Naive thymus-derived CD4-positive, alpha-beta T cell (primary cell): ENCODE measurements at regions not wholly inside any gene's neighbourhood (a gene's known extent, or its start where the extent isn't known, plus 50 kb on each side); places are given as distances from the start of the nearest gene placed in this dataset.
"Not testable (repeated sequence)": the region's sequence is repeated elsewhere in the genome, so short reads cannot be mapped to it uniquely, and the experiment has no call there.

Source experiments
- ATAC-seq: fragments of 150-1000 bp; cut with Tn5 transposase; 2 replicates; pipeline ENCODE4 v1.10.0; 2021; ENCODE audit warnings: mild to moderate bottlenecking, moderate library complexity
- CTCF ChIA-PET: fragments of 350-600 bp; sonication (Branson Sonifier 250); formaldehyde crosslinking; loops from one replicate; lab custom pipeline; 2021; ENCODE audit warnings: antibody characterized with exemption; lab: Charles Lee
- POLR2A ChIA-PET: fragments of 350-600 bp; sonication (Branson Sonifier 250); formaldehyde crosslinking; loops from one replicate; lab custom pipeline; 2021; ENCODE audit warnings: antibody characterized with exemption, inconsistent platforms; lab: Charles Lee
- DNase-seq, 9 donors: peaks; one replicate each; pipeline versions ENCODE4 v3.0.0 to v3.0.0-alpha.2; 2020 to 2022; ENCODE audit warnings: mixed read lengths in 1 of 9
- H3K27ac ChIP-seq: one replicate; pipeline ENCODE4 v1.7.0; 2013; ENCODE audit warnings: mild to moderate bottlenecking, low read depth, low read length, moderate library complexity
- H3K27me3 ChIP-seq, 2 donors: one replicate each; pipeline ENCODE4 v1.7.0; 2013; ENCODE audit warnings: low read length in 2 of 2, mild to moderate bottlenecking in 2 of 2, moderate library complexity in 2 of 2; ENCODE audit not compliant: control insufficient read depth in 2 of 2, insufficient read depth in 2 of 2
- H3K36me3 ChIP-seq, 3 experiments: 1 replicate in 2 of 3; 2 replicates in 1 of 3; pipeline ENCODE4 v1.7.0; 2013; ENCODE audit warnings: low read length in 3 of 3, mild to moderate bottlenecking in 3 of 3, moderate library complexity in 1 of 3; ENCODE audit not compliant: insufficient read depth in 3 of 3, control insufficient read depth in 2 of 3
- H3K4me1 ChIP-seq, 2 donors: one replicate each; pipeline ENCODE4 v1.7.0; 2013; ENCODE audit warnings: low read length in 2 of 2, mild to moderate bottlenecking in 2 of 2, moderate library complexity in 1 of 2; ENCODE audit not compliant: control insufficient read depth in 2 of 2, insufficient read depth in 2 of 2
- H3K4me3 ChIP-seq: 2 replicates; pipeline ENCODE4 v1.7.0; 2013; ENCODE audit warnings: mild to moderate bottlenecking, low read length
- H3K9me3 ChIP-seq, 3 experiments: 1 replicate in 2 of 3; 2 replicates in 1 of 3; pipeline ENCODE4 v1.7.0; 2013; ENCODE audit warnings: low read length in 3 of 3; ENCODE audit not compliant: control insufficient read depth in 2 of 3
- H3K27ac Mint-ChIP-seq, 9 donors: one replicate each; pipeline ENCODE4 v1.8.0; 2020 to 2022; ENCODE audit warnings: mixed read lengths in 9 of 9, mild to moderate bottlenecking in 8 of 9, moderate library complexity in 5 of 9, inconsistent platforms in 2 of 9
- H3K27me3 Mint-ChIP-seq, 5 donors: one replicate each; pipeline ENCODE4 v1.8.0; 2021 to 2022; ENCODE audit warnings: mixed read lengths in 5 of 5, mild to moderate bottlenecking in 1 of 5
- H3K36me3 Mint-ChIP-seq, 5 donors: one replicate each; pipeline ENCODE4 v1.8.0; 2020 to 2022; ENCODE audit warnings: mixed read lengths in 5 of 5, mild to moderate bottlenecking in 3 of 5, inconsistent platforms in 1 of 5
- H3K4me1 Mint-ChIP-seq, 7 donors: one replicate each; pipeline ENCODE4 v1.8.0; 2020 to 2022; ENCODE audit warnings: mixed read lengths in 7 of 7, mild to moderate bottlenecking in 3 of 7, inconsistent platforms in 1 of 7
- H3K4me3 Mint-ChIP-seq, 10 donors: one replicate each; pipeline ENCODE4 v1.8.0; 2020 to 2022; ENCODE audit warnings: mild to moderate bottlenecking in 10 of 10, mixed read lengths in 10 of 10, moderate library complexity in 6 of 10, inconsistent platforms in 2 of 10
- H3K9me3 Mint-ChIP-seq, 11 donors: one replicate each; pipeline ENCODE4 v1.8.0; 2020 to 2022; ENCODE audit warnings: mixed read lengths in 11 of 11, mild to moderate bottlenecking in 4 of 11, inconsistent platforms in 1 of 11, moderate library complexity in 1 of 11
- intact Hi-C, 2 donors: fragments of 100-400 bp; cut with micrococcal nuclease; formaldehyde crosslinking; loops; one replicate each; pipeline ENCODE4 v1.15.1; 2023

DNA sequence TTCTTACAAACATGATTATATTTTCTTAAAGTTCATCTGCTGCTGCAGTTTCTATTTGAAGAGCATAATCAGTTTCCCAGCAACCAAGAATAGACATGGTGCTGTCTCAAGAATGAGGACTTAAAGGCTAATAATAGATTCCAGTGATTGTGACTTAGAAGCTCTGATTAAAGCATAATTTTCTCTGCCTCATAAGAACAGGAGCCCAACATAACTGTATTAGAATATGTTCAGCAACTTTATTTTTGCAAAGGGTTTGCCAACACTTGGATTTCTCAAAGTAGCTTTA is 156.9 kb downstream of the SPATA31A6 start:
- H3K9me3 ChIP-seq, intact Hi-C loops, H3K36me3 ChIP-seq, H3K27ac Mint-ChIP-seq, H3K27me3 ChIP-seq, H3K36me3 Mint-ChIP-seq, H3K27me3 Mint-ChIP-seq, ATAC-seq, CTCF ChIA-PET, H3K4me3 Mint-ChIP-seq, POLR2A ChIA-PET, H3K4me3 ChIP-seq, H3K4me1 Mint-ChIP-seq, H3K9me3 Mint-ChIP-seq, H3K4me1 ChIP-seq, H3K27ac ChIP-seq, DNase-seq: not testable (repeated sequence)

DNA sequence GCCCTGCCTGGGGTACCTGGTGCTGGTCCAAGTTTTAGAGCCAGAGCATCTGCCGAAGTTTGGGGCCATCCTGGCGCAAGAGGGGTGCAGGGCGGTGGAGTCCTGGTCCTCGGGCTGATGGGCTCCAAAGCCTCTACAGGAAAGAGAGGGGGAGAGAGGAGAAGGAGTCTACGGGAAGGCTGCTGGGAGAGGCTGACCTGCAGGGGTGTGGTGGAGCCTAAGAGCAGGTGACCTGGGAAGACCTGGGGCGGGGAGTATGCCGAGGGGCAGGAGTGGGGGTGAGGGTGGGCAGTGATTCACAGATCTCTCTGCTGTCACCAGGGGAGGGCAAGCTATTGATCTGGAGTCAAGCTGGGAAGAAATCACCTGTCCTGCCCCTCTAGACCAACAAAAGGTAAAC is 158.4 kb downstream of the SPATA31A6 start:
- H3K4me1 ChIP-seq, H3K4me1 Mint-ChIP-seq, DNase-seq, H3K27ac ChIP-seq, H3K27me3 Mint-ChIP-seq, CTCF ChIA-PET, H3K36me3 ChIP-seq, H3K36me3 Mint-ChIP-seq, H3K9me3 ChIP-seq, intact Hi-C loops, H3K9me3 Mint-ChIP-seq, H3K4me3 ChIP-seq, H3K27me3 ChIP-seq, POLR2A ChIA-PET, ATAC-seq, H3K4me3 Mint-ChIP-seq, H3K27ac Mint-ChIP-seq: not testable (repeated sequence)

DNA sequence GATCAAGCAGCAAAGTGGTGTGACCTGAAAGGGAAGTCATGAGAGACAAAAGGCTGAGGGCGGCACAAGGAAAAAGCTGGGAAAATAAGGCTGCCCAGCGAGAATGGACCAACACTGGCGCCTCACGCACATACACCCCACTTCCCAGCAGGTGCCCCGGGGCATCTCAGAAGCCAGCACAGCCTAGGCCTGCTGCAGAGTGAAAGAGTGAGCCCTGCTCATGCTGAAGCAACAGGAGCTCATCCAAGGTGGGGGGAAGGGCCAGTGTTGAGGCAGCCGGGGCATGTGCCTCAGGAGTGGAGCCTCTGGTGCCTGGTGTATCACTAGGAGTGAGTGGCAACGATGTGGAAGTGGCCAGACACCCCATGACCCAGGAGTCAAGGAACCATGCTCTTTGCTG is 158.8 kb downstream of the SPATA31A6 start:
- ATAC-seq: peak; percentile 34
- H3K27ac ChIP-seq, H3K36me3 Mint-ChIP-seq, H3K27me3 Mint-ChIP-seq, CTCF ChIA-PET, H3K27me3 ChIP-seq, H3K27ac Mint-ChIP-seq, H3K9me3 ChIP-seq, H3K4me1 Mint-ChIP-seq, DNase-seq, H3K4me3 ChIP-seq, H3K9me3 Mint-ChIP-seq, intact Hi-C loops, POLR2A ChIA-PET, H3K4me3 Mint-ChIP-seq, H3K4me1 ChIP-seq, H3K36me3 ChIP-seq: not testable (repeated sequence)

DNA sequence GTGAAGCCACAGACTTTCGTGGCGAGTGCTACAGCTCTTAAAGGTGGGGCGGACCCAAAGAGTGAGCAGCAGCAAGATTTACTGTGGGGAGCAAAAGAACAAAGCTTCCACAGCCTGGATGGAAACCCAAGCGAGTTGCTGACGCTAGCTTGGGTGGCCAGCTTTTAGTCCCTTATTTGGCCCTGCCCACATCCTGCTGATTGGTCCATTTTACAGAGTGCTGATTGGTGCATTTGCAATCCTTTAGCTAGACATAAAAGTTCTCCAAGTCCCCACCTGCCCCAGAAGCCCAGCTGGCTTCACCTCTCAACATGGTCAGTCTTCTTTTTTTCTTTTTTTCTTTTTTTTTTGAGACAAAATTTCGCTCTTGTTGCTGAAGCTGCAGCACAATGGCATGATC is 161.0 kb downstream of the SPATA31A6 start:
- not testable (repeated sequence) for H3K27ac Mint-ChIP-seq, H3K36me3 Mint-ChIP-seq, H3K9me3 Mint-ChIP-seq

DNA sequence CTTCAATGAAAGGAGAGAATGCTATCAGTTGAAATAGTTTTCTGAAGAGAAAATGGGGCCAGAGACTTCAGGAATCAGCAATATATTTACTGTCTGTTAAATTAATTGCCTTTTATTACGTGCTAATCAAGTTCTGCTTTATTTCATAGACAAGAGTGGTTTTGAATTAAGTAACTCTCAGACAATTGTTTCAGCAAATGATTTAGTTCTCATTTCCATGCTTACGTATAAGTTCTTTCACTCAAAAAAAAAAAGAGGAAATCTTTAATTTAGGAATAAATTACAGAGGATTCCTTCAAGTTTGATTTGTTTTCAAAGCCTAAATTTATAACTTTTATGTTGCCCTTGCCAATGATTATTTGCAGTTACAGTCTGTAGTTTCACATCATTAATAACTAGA is 163.5 kb downstream of the SPATA31A6 start:
- H3K27ac Mint-ChIP-seq, H3K4me1 Mint-ChIP-seq, DNase-seq, H3K9me3 Mint-ChIP-seq, H3K27ac ChIP-seq, H3K4me1 ChIP-seq, ATAC-seq, H3K4me3 Mint-ChIP-seq, H3K9me3 ChIP-seq, H3K36me3 ChIP-seq, CTCF ChIA-PET, H3K36me3 Mint-ChIP-seq, H3K4me3 ChIP-seq, POLR2A ChIA-PET, H3K27me3 ChIP-seq, H3K27me3 Mint-ChIP-seq, intact Hi-C loops: not testable (repeated sequence)

More for the DNA sequence above, 161.0 kb downstream of the SPATA31A6 start:
- H3K4me3 Mint-ChIP-seq, DNase-seq, intact Hi-C loops, H3K9me3 ChIP-seq, ATAC-seq, H3K4me3 ChIP-seq, POLR2A ChIA-PET, H3K4me1 Mint-ChIP-seq, CTCF ChIA-PET, H3K27me3 Mint-ChIP-seq, H3K4me1 ChIP-seq, H3K27ac ChIP-seq, H3K36me3 ChIP-seq, H3K27me3 ChIP-seq: not testable (repeated sequence)

DNA sequence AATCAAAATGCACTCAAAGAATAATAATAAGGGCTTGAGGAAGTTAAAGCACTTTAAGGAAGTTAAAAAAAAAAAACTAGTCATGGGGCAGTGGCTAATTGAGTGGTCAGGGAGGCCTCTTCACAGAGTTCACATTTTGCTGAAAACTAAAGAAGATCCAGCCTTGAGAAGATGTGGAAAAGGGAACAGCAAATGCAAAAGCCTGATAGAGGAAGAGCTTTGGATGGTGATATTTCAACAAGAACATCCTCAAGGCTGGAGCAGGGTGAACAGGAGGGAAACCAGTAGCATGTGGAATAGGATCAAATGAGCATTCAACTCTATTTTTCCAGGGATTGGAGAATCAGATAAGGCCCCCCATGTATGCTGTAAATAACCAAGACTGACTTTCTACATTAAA is 165.7 kb downstream of the SPATA31A6 start:
- H3K9me3 Mint-ChIP-seq, H3K27me3 Mint-ChIP-seq, H3K27ac ChIP-seq, H3K4me1 ChIP-seq, intact Hi-C loops, DNase-seq, H3K27ac Mint-ChIP-seq, H3K36me3 Mint-ChIP-seq, H3K4me3 ChIP-seq, H3K4me1 Mint-ChIP-seq, H3K9me3 ChIP-seq, ATAC-seq, CTCF ChIA-PET, POLR2A ChIA-PET, H3K36me3 ChIP-seq, H3K4me3 Mint-ChIP-seq, H3K27me3 ChIP-seq: not testable (repeated sequence)

DNA sequence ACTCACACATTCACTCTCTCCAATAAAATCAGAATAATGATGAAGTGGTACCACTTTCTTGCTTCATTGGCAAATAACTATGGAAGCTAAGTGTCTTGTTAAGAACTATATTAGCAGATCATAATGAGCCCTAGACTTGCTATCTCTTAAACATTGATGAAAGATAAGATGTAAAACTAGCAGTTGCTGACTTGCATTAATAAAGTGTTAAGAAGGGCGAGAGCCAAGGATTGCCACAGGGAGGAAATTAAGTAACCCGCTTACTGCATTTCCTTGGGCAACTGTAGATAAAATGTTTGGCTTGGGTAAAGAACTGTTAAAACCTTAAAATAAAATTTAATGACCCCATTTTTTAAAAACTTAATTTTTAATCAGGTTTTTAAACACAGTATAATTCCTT is 167.0 kb downstream of the SPATA31A6 start:
- H3K36me3 Mint-ChIP-seq, H3K4me1 ChIP-seq, H3K4me3 ChIP-seq, H3K27me3 Mint-ChIP-seq, DNase-seq, intact Hi-C loops, H3K27me3 ChIP-seq, H3K4me3 Mint-ChIP-seq, H3K4me1 Mint-ChIP-seq, H3K36me3 ChIP-seq, CTCF ChIA-PET, H3K27ac ChIP-seq, POLR2A ChIA-PET, H3K27ac Mint-ChIP-seq, H3K9me3 ChIP-seq, H3K9me3 Mint-ChIP-seq: not testable (repeated sequence)
- ATAC-seq: peak; percentile 60
